IMR-90 (cell line): ENCODE measurements at regions not wholly inside any gene's neighbourhood (a gene's known extent, or its start where the extent isn't known, plus 50 kb on each side); places are given as distances from the start of the nearest gene placed in this dataset.

Source experiments
- CEBPB ChIP-seq: IDR thresholded peaks from 2 replicates; pipeline ENCODE4 v1.6.1; 2012; ENCODE audit warnings: low read depth, low read length, improper control_type of control experiment
- CHD1 ChIP-seq: IDR thresholded peaks from 2 replicates; pipeline ENCODE4 v1.6.1; 2012; ENCODE audit warnings: low read depth, low read length, improper control_type of control experiment
- FOS ChIP-seq: fragments of 150-350 bp; IDR thresholded peaks from 2 replicates; pipeline ENCODE4 v1.6.1; 2016; ENCODE audit warnings: low read depth, low read length
- MAFK ChIP-seq: IDR thresholded peaks from 2 replicates; pipeline ENCODE4 v1.6.1; 2012; ENCODE audit warnings: low read depth, low read length, improper control_type of control experiment
- MXI1 ChIP-seq: IDR thresholded peaks from 2 replicates; pipeline ENCODE4 v1.6.1; 2012; ENCODE audit warnings: low read depth, mild to moderate bottlenecking, low read length, moderate library complexity, borderline replicate concordance
- NFE2L2 ChIP-seq: fragments of 150-350 bp; IDR thresholded peaks from 2 replicates; pipeline ENCODE4 v1.6.1; 2016; ENCODE audit warnings: low read depth, mild to moderate bottlenecking, low read length
- POLR2A ChIP-seq: IDR thresholded peaks from 2 replicates; pipeline ENCODE4 v1.6.1; 2012; ENCODE audit warnings: mild to moderate bottlenecking, low read depth, low read length
- RAD21 ChIP-seq: IDR thresholded peaks from 2 replicates; pipeline ENCODE4 v1.6.1; 2012; ENCODE audit warnings: low read length, improper control_type of control experiment
- RCOR1 ChIP-seq: IDR thresholded peaks from 2 replicates; pipeline ENCODE4 v1.6.1; 2012; ENCODE audit warnings: mild to moderate bottlenecking, low read length, improper control_type of control experiment; ENCODE audit not compliant: insufficient replicate concordance
- RFX5 ChIP-seq: IDR thresholded peaks from 2 replicates; pipeline ENCODE4 v1.8.0; 2012; ENCODE audit warnings: low read depth, mild to moderate bottlenecking, low read length, moderate library complexity
- SMC3 ChIP-seq: fragments of 150-350 bp; IDR thresholded peaks from 2 replicates; pipeline ENCODE4 v1.6.1; 2016; ENCODE audit warnings: low read depth, mild to moderate bottlenecking, antibody characterized with exemption, low read length, moderate library complexity
- TF ChIP-seq, protein P1 (sequence below): conservative IDR thresholded peaks from 2 replicates; pipeline ENCODE4 v1.5.1; 2012; ENCODE audit warnings: mild to moderate bottlenecking, low read depth, low read length, improper control_type of control experiment
- TF ChIP-seq, protein P2 (sequence below): fragments of 150-350 bp; IDR thresholded peaks from 2 replicates; pipeline ENCODE4 v1.6.1; 2017; ENCODE audit warnings: mild to moderate bottlenecking, antibody characterized with exemption, low read length, low read depth

DNA sequence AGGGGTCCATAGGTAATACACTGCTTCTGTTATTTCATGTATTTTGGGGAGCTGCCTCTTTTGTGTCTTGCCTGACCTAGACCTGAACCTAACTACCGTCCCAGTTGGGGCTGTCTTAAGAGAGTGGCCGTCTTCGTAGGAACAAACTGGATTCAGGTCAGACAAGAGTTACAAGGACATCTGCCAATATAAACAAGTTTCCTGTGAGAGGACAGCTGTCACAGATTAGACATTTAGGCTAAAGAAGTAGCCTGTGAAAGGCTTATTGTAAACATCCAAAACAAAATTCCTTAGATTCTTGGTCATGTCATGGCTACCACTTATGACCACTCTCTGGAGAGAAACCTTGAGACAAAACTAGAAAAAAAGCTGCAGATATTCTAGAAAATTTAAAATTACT, 797.6 kb upstream of the AADAT start:
- TF ChIP-seq, protein P1, sequence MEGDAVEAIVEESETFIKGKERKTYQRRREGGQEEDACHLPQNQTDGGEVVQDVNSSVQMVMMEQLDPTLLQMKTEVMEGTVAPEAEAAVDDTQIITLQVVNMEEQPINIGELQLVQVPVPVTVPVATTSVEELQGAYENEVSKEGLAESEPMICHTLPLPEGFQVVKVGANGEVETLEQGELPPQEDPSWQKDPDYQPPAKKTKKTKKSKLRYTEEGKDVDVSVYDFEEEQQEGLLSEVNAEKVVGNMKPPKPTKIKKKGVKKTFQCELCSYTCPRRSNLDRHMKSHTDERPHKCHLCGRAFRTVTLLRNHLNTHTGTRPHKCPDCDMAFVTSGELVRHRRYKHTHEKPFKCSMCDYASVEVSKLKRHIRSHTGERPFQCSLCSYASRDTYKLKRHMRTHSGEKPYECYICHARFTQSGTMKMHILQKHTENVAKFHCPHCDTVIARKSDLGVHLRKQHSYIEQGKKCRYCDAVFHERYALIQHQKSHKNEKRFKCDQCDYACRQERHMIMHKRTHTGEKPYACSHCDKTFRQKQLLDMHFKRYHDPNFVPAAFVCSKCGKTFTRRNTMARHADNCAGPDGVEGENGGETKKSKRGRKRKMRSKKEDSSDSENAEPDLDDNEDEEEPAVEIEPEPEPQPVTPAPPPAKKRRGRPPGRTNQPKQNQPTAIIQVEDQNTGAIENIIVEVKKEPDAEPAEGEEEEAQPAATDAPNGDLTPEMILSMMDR, result no peak
- no peak for TF ChIP-seq POLR2A
- no peak for TF ChIP-seq SMC3
- TF ChIP-seq RAD21, result no peak
- TF ChIP-seq MXI1, result no peak
- no peak for TF ChIP-seq FOS
- no peak for TF ChIP-seq NFE2L2
- TF ChIP-seq CHD1, result no peak
- TF ChIP-seq, protein P2, sequence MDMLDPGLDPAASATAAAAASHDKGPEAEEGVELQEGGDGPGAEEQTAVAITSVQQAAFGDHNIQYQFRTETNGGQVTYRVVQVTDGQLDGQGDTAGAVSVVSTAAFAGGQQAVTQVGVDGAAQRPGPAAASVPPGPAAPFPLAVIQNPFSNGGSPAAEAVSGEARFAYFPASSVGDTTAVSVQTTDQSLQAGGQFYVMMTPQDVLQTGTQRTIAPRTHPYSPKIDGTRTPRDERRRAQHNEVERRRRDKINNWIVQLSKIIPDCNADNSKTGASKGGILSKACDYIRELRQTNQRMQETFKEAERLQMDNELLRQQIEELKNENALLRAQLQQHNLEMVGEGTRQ, result no peak
- TF ChIP-seq RFX5, result no peak
- TF ChIP-seq CEBPB, result no peak
- TF ChIP-seq MAFK, result no peak
- TF ChIP-seq RCOR1, result no peak
